ENCODE measurements at regions not wholly inside any gene's neighbourhood (a gene's known extent, or its start where the extent isn't known, plus 50 kb on each side); places are given as distances from the start of the nearest gene placed in this dataset.

DNA sequence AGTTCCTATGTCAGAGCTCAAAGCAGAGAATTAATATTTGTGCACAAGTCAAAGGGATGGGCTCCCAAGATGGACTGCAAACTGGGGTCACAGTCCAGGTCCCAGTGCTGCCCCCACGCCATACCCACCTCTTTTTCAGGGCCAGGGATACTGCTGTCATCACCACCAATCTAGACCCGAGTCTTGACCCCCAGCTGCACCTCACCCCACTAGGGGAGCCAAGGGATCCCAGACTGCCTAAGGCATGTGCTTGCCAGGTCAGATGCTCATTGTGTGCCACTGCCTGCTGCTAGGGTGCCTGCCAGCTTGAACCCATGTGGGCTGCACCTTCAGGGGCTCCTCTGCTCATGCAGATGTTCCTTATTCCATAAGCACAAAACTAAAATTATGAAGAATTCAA is 215.6 kb upstream of the NREP start:
- TF ChIP-seq, protein P1, sequence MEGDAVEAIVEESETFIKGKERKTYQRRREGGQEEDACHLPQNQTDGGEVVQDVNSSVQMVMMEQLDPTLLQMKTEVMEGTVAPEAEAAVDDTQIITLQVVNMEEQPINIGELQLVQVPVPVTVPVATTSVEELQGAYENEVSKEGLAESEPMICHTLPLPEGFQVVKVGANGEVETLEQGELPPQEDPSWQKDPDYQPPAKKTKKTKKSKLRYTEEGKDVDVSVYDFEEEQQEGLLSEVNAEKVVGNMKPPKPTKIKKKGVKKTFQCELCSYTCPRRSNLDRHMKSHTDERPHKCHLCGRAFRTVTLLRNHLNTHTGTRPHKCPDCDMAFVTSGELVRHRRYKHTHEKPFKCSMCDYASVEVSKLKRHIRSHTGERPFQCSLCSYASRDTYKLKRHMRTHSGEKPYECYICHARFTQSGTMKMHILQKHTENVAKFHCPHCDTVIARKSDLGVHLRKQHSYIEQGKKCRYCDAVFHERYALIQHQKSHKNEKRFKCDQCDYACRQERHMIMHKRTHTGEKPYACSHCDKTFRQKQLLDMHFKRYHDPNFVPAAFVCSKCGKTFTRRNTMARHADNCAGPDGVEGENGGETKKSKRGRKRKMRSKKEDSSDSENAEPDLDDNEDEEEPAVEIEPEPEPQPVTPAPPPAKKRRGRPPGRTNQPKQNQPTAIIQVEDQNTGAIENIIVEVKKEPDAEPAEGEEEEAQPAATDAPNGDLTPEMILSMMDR (IDR thresholded peaks at IDR 0.05) = no peak
- TF ChIP-seq POLR2A (IDR thresholded peaks at IDR 0.05) = no peak
- no peak for TF ChIP-seq EP300 (IDR thresholded peaks at IDR 0.05)
